Keratinocyte (primary cell): ENCODE measurements at regions not wholly inside any gene's neighbourhood (a gene's known extent, or its start where the extent isn't known, plus 50 kb on each side); places are given as distances from the start of the nearest gene placed in this dataset.

ENCODE experiments used
- DNase-seq: peaks from one replicate; pipeline ENCODE4 v3.0.0-alpha.2; 2011; ENCODE audit warnings: low read depth, missing footprints, low spot score
- FAIRE-seq: peaks from 2 replicates; lab custom pipeline; 2011; peaks lifted over from hg19 to GRCh38; lab: Jason Lieb, UNC
- H2AFZ ChIP-seq: 2 replicates; pipeline ENCODE4 v1.6.0; 2012; ENCODE audit warnings: low read length, control low read depth, inconsistent platforms; ENCODE audit not compliant: control insufficient read depth
- H3K27ac ChIP-seq: 2 replicates; pipeline ENCODE4 v1.5.1; 2011; ENCODE audit warnings: low read length; ENCODE audit not compliant: control insufficient read depth, insufficient read depth
- H3K27me3 ChIP-seq: 3 replicates; pipeline ENCODE4 v1.6.0; 2011; ENCODE audit warnings: low read length; ENCODE audit not compliant: control insufficient read depth, insufficient read depth; ENCODE audit errors: extremely low read depth
- H3K36me3 ChIP-seq, 2 experiments: 2 replicates in 1 of 2; 3 replicates in 1 of 2; pipeline ENCODE4 v1.5.1; 2011; ENCODE audit warnings: low read length in 2 of 2, mild to moderate bottlenecking in 1 of 2; ENCODE audit not compliant: control insufficient read depth in 2 of 2, insufficient read depth in 2 of 2; ENCODE audit errors: extremely low read depth in 1 of 2
- H3K4me1 ChIP-seq: 3 replicates; pipeline ENCODE4 v1.5.1; 2011; ENCODE audit warnings: low read length; ENCODE audit not compliant: control insufficient read depth, insufficient read depth; ENCODE audit errors: extremely low read depth
- H3K4me2 ChIP-seq: 3 replicates; pipeline ENCODE4 v1.6.0; 2011; ENCODE audit warnings: low read depth, low read length; ENCODE audit not compliant: control insufficient read depth, insufficient read depth; ENCODE audit errors: extremely low read depth
- H3K4me3 ChIP-seq, 3 experiments: fragments of 200-600 bp in 1 of 3; sonication (generic) in 1 of 3; 2 replicates in 2 of 3; 3 replicates in 1 of 3; pipeline ENCODE4 v1.5.1; 2011 to 2016; ENCODE audit warnings: low read length in 3 of 3, mild to moderate bottlenecking in 3 of 3, control low read depth in 2 of 3, inconsistent platforms in 1 of 3, low read depth in 1 of 3, mixed read lengths in 1 of 3, mixed run types in 1 of 3, moderate library complexity in 1 of 3; ENCODE audit not compliant: control insufficient read depth in 2 of 3, insufficient read depth in 2 of 3; ENCODE audit errors: extremely low read depth in 1 of 3
- H3K79me2 ChIP-seq: 2 replicates; pipeline ENCODE4 v1.6.0; 2012; ENCODE audit warnings: low read length; ENCODE audit not compliant: control insufficient read depth, insufficient read depth
- H3K9ac ChIP-seq: 3 replicates; pipeline ENCODE4 v1.6.0; 2011; ENCODE audit warnings: low read length; ENCODE audit not compliant: control insufficient read depth, insufficient read depth; ENCODE audit errors: extremely low read depth
- H3K9me1 ChIP-seq: 3 replicates; pipeline ENCODE4 v1.6.0; 2011; ENCODE audit warnings: low read length; ENCODE audit not compliant: control insufficient read depth, insufficient read depth; ENCODE audit errors: extremely low read depth
- H3K9me3 ChIP-seq: 2 replicates; pipeline ENCODE4 v1.5.1; 2012; ENCODE audit warnings: low read depth, low read length; ENCODE audit not compliant: control insufficient read depth
- H4K20me1 ChIP-seq: 3 replicates; pipeline ENCODE4 v1.6.0; 2011; ENCODE audit warnings: low read length; ENCODE audit not compliant: control insufficient read depth, insufficient read depth; ENCODE audit errors: extremely low read depth
- EZH2 ChIP-seq: IDR thresholded peaks from one replicate; pipeline ENCODE4 v1.6.1; 2012; ENCODE audit warnings: inconsistent platforms, mild to moderate bottlenecking, low read length, moderate library complexity
- dilution Hi-C: fragments of 300-500 bp; cut with MboI; formaldehyde crosslinking; loops from one replicate; pipeline ENCODE4 v1.7.0; 2020; ENCODE audit warnings: low sequenced_read_pairs; ENCODE audit not compliant: extremely low pct_ligation_motif_present
- TF ChIP-seq, protein P1 (sequence below), 3 experiments: IDR thresholded peaks in 1 of 3; conservative IDR thresholded peaks in 1 of 3; optimal IDR thresholded peaks in 1 of 3; 2 replicates in 2 of 3; 3 replicates in 1 of 3; pipeline versions ENCODE3 to v1.5.1; 2011; ENCODE audit warnings: low read length in 3 of 3, mild to moderate bottlenecking in 3 of 3, moderate library complexity in 2 of 3, control low read depth in 1 of 3, inconsistent platforms in 1 of 3; ENCODE audit not compliant: insufficient read depth in 2 of 3; ENCODE audit errors: extremely low read depth in 1 of 3

DNA sequence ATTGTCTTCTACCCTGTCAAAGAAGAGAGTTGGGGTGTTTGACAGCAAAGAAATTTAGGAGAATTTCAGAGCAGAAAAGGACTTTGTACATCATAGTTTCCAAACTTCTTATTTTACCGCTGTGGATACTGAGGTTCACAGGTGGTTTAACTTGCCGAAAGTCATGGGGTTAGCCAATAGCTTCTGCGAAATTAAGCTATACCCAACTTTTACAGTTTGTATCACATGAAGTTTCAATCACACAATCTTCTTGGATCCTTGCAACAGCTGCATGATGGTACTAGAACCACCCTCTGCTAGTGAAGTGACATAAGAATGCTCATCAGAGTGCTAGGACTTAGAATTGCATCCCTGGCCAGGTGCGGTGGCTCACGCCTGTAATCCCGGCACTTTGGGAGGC lies 345.5 kb downstream of the CD83 start:
- DNase-seq (no peak), FAIRE-seq (no peak)
- H3K36me3 ChIP-seq: no peaks in the 10 kb centered on the region
- no peaks in the 10 kb centered on the region for H3K9me3 ChIP-seq
- H3K27me3 ChIP-seq: no peaks in the 10 kb centered on the region
- peaks cover 12% of the 10 kb centered on the region for H3K4me1 ChIP-seq
- no peak overlapping the region for H3K27ac ChIP-seq
- H3K9me1 ChIP-seq: no peaks in the 10 kb centered on the region
- H3K79me2 ChIP-seq: no peaks in the 10 kb centered on the region
- TF ChIP-seq EZH2: no peak
- TF ChIP-seq, protein P1, sequence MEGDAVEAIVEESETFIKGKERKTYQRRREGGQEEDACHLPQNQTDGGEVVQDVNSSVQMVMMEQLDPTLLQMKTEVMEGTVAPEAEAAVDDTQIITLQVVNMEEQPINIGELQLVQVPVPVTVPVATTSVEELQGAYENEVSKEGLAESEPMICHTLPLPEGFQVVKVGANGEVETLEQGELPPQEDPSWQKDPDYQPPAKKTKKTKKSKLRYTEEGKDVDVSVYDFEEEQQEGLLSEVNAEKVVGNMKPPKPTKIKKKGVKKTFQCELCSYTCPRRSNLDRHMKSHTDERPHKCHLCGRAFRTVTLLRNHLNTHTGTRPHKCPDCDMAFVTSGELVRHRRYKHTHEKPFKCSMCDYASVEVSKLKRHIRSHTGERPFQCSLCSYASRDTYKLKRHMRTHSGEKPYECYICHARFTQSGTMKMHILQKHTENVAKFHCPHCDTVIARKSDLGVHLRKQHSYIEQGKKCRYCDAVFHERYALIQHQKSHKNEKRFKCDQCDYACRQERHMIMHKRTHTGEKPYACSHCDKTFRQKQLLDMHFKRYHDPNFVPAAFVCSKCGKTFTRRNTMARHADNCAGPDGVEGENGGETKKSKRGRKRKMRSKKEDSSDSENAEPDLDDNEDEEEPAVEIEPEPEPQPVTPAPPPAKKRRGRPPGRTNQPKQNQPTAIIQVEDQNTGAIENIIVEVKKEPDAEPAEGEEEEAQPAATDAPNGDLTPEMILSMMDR (optimal IDR thresholded peaks at IDR 0.05 in 1 of 3, IDR thresholded peaks at IDR 0.05 in 1 of 3, conservative IDR thresholded peaks at IDR 0.05 in 1 of 3; ENCODE audit: extremely low read depth in 1 of 3, insufficient read depth in 2 of 3, low read length in 3 of 3): no peak
- H2AFZ ChIP-seq: no peak overlapping the region
- H3K9ac ChIP-seq: no peak overlapping the region
- H3K4me2 ChIP-seq: no peak overlapping the region
- no peak overlapping the region for H3K4me3 ChIP-seq
- H4K20me1 ChIP-seq: no peaks in the 10 kb centered on the region
- dilution Hi-C loops: no loop called here

GRCh38 chr6:14464055-14464454 lies 346.5 kb downstream of the CD83 start:
- no peak for TF ChIP-seq EZH2
- TF ChIP-seq, protein P1 (optimal IDR thresholded peaks at IDR 0.05 in 1 of 3, IDR thresholded peaks at IDR 0.05 in 1 of 3, conservative IDR thresholded peaks at IDR 0.05 in 1 of 3; ENCODE audit: extremely low read depth in 1 of 3, insufficient read depth in 2 of 3, low read length in 3 of 3): no peak
- Histone ChIP-seq H3K9me1 (no peaks in the 10 kb centered on the region), H3K4me1 (peaks cover 3% of the 10 kb centered on the region), H3K79me2 (no peaks in the 10 kb centered on the region), H3K27me3 (no peaks in the 10 kb centered on the region), H3K36me3 (no peaks in the 10 kb centered on the region), H2AFZ (no peak overlapping the region), H4K20me1 (no peaks in the 10 kb centered on the region), H3K9ac (no peak overlapping the region), H3K27ac (no peak overlapping the region), H3K4me3 (no peak overlapping the region), H3K9me3 (no peaks in the 10 kb centered on the region), H3K4me2 (no peak overlapping the region)
- DNase-seq: no peak
- peak; percentile 41 for FAIRE-seq
- dilution Hi-C loops: no loop called here
